Activated T-helper 2 cell treated with anti-CD3 and anti-CD28 coated beads, Interferon-gamma antibody, Interleukin-2, Interleukin-4, amounts not matched to agents 10 μg/mL and 5 μg/mL and 100 μg/mL, durations not matched to agents 14 hours and 24 hours and 36 hours (primary cell): ENCODE measurements at regions not wholly inside any gene's neighbourhood (a gene's known extent, or its start where the extent isn't known, plus 50 kb on each side); places are given as distances from the start of the nearest gene placed in this dataset.

Source experiments
- DNase-seq: peaks from one replicate; pipeline ENCODE4 v3.0.0; 2021; ENCODE audit warnings: low spot score
- H3K27ac Mint-ChIP-seq: one replicate; pipeline ENCODE4 v1.8.0; 2021; ENCODE audit warnings: mixed read lengths
- H3K27me3 Mint-ChIP-seq: one replicate; pipeline ENCODE4 v1.8.0; 2021; ENCODE audit warnings: low read depth, mixed read lengths
- H3K36me3 Mint-ChIP-seq: one replicate; pipeline ENCODE4 v1.8.0; 2021; ENCODE audit warnings: low read depth, mixed read lengths
- H3K4me1 Mint-ChIP-seq: one replicate; pipeline ENCODE4 v1.8.0; 2021; ENCODE audit warnings: low read depth, mixed read lengths
- H3K4me3 Mint-ChIP-seq: one replicate; pipeline ENCODE4 v1.8.0; 2021; ENCODE audit warnings: low read depth, mild to moderate bottlenecking, moderate library complexity, mixed read lengths
- H3K9me3 Mint-ChIP-seq: one replicate; pipeline ENCODE4 v1.8.0; 2021; ENCODE audit warnings: mixed read lengths
- intact Hi-C: fragments of 100-400 bp; cut with micrococcal nuclease; formaldehyde crosslinking; loops from one replicate; pipeline ENCODE4 v1.15.1; 2023

- Mint-ChIP-seq H3K27me3 (peaks cover 4% of the 10 kb centered on the region), H3K27ac (no peak overlapping the region), H3K4me3 (no peak overlapping the region), H3K36me3 (peaks cover 13% of the 10 kb centered on the region), H3K9me3 (peaks cover 31% of the 10 kb centered on the region), H3K4me1 (peaks cover 5% of the 10 kb centered on the region)
- intact Hi-C loops: no loop called here
- no peak for DNase-seq
These were observed 54.2 kb upstream of the TSPAN5 start for GRCh38 chr4:98712607-98713006.

- Mint-ChIP-seq H3K27me3 (peaks cover 4% of the 10 kb centered on the region), H3K27ac (no peak overlapping the region)
These were observed 53.1 kb upstream of the TSPAN5 start for GRCh38 chr4:98711526-98711925.

GRCh38 chr4:98710831-98711230 is 52.4 kb upstream of the TSPAN5 start:
- peaks cover 22% of the 10 kb centered on the region for H3K4me1 Mint-ChIP-seq
- H3K36me3 Mint-ChIP-seq: peaks cover 25% of the 10 kb centered on the region
- no peak overlapping the region for H3K27ac Mint-ChIP-seq
- H3K9me3 Mint-ChIP-seq: peaks cover 41% of the 10 kb centered on the region
- no peak for DNase-seq
- peaks cover 2% of the 10 kb centered on the region for H3K27me3 Mint-ChIP-seq
- intact Hi-C loops: no loop called here
- no peak overlapping the region for H3K4me3 Mint-ChIP-seq

More at GRCh38 chr4:98711526-98711925, 53.1 kb upstream of the TSPAN5 start:
- intact Hi-C loops: no loop called here
- Mint-ChIP-seq H3K9me3 (peaks cover 34% of the 10 kb centered on the region), H3K36me3 (peaks cover 18% of the 10 kb centered on the region), H3K4me1 (peaks cover 15% of the 10 kb centered on the region), H3K4me3 (no peak overlapping the region)
- no peak for DNase-seq
